CD4-positive, alpha-beta T cell treated with Interleukin-17A for 1 hour (primary cell): ENCODE measurements at regions not wholly inside any gene's neighbourhood (a gene's known extent, or its start where the extent isn't known, plus 50 kb on each side); places are given as distances from the start of the nearest gene placed in this dataset.
A peak's percentile ranks its signal among the peaks of the same experiment; 100 is the strongest.

Experiments used
- DNase-seq: peaks from one replicate; pipeline ENCODE4 v3.0.0-alpha.2; 2020

DNA sequence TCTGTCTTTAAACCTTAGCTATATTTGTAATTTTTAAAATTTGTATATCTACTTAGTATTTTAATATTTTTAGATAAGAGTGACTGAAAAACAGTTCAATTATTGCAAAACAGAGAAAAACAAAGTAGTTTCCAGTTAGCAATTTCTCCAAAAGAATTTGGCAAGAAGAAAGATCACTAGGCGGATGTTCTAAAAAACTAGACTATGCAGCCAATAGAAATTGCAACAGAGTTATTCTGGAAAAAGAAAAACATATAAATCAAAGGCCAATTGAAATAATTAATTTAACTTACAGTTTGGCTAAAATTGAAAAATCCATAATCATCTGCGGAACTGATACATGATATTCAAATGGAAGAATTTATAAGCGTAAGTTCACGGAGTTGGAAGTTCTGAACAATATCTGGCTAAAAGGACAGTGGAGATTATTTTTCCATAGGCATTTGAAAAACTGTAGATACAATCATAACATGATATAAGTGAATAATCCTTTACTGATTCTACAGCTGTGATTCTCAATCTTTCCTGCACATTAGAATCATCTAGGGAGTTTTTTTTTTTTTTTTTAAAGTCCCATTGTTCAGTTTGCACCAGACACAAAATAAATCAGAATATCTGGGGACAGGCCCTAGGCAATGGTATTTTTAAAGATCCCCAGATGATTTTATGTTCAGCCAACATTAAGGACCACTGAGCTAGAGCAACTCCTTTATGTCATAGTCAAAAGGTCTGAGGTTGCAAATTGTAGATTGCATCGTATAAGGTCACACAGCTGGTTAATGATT, 605.1 kb upstream of the DAB2 start:
- no peak for DNase-seq

DNA sequence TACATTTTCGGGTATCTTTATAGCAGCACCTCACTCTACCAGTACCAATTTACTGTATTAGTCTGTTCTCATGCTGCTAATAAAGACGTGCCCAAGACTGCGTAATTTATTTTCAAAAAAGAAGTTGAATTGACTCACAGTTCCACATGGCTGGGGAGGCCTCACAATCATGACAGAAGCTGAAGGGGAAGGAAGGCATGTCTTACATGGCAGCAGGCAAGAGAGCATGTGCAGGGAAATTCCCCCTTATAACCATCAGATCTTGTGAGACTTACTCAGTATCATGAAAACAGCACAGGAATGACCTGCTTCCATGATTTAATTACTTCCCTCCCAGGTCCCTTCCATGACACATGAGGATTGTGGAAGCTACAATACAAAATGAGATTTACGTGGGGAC, 602.6 kb upstream of the DAB2 start:
- no peak for DNase-seq

DNA sequence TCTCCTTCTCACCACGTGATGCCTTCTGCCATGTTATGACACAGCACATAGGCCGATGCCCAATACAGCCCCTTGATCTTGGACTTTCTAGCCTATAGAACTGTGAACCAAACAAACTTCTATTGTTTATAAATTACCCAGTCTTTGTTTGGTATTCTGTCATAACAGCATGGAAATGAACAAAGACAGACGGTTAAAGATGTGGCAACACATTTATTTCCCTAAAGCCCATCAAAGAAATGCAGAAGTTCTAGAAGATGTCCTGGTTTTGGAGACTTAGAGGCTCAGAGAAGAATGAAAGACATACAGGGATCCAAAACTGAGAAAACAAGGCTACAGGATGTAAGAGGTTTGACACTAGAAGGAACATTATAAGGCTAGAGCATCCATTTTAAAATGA, 600.8 kb upstream of the DAB2 start:
- no peak for DNase-seq

DNA sequence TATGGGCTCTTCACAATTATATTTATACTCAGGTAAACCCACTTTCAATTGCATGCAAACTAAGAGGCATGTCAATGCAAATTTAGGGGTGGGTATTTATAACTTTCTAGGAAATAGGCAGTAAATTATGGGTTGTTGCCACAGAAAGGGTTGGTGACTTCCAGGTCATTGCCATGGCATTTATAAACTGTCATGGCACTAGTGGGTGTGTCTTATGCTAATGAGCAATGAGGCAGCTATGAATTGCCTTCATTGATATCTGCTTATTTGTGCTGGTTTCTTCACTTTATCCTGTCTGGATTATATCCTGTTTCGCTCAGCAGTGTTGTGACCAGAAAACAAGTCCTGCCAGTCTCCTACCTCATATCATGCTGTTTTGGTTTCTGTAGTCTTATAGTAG, 597.3 kb upstream of the DAB2 start:
- DNase-seq: no peak

DNA sequence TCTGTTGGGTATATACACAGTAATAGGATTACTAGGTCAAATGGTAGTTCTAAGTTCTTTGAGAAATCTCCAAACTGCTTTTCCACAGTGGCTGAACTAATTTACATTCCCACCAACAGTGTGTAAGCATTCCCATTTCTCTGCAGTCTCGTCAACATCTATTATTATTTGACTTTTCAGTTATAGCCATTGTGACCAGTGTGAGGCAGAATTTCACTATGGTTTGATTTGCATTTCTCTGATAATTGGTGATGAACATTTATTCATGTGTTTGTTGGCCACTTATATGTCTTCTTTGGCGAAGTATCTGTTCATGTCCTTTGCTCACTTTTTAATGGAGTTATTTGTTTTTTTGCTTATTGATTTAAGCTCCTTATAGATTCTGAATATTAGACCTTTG, 596.2 kb upstream of the DAB2 start:
- peak; percentile 23 for DNase-seq

DNA sequence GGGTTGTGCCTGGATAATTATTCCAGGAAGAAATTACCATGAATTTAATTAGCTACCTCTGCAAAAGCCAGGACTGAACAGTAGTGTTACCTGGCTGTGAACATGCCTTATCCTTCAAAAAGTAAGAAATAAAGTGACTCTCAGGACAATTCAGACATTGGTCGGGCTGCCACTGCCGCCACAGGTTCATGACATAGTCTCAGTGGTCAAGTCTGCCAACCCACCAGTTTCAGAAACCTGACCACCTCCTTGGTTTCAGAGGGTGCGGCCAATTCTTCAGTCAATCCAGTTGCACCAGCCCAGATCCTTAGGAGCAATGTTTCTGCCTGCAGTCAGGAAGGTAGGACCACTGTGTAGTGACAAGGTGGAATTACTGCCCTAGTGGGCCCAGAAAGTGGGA, 593.1 kb upstream of the DAB2 start:
- no peak for DNase-seq

DNA sequence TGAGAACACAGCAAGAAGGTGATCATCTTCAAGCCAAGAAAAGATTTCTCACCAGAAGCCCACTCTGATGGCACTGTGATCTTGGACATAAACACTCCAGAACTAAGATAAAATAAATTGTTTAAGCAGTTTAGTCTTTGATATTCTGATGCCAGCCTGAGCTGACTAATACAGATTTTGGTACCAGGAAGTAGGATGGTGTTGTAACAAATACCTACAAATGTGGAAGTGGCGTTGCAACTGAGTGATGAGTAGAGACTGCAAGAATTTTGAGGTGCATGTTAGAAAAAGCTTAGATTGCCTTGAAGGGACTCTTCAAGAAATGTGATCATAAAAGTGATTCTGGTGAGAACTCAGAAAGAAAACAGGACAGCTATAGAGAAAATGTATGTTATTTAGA, 592.4 kb upstream of the DAB2 start:
- DNase-seq: no peak

DNA sequence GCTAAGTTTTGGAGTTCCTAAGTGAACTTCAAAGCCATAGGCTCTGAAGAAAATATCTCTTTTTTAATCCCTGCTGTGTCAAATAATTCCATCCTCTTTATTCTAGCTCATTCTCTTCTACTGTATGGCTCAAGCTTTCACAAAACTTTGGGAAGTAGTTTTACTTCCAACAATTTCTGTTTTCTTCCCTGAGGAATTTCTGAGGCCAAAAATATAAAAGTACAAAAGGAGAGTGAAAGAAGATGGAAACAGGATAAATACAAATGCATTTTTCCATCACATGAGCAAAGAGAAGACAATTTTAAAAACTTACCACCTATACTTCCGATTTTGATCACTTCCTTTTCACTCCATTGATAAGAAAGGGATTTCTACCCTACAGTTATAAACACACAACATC, 585.7 kb upstream of the DAB2 start:
- DNase-seq: no peak

DNA sequence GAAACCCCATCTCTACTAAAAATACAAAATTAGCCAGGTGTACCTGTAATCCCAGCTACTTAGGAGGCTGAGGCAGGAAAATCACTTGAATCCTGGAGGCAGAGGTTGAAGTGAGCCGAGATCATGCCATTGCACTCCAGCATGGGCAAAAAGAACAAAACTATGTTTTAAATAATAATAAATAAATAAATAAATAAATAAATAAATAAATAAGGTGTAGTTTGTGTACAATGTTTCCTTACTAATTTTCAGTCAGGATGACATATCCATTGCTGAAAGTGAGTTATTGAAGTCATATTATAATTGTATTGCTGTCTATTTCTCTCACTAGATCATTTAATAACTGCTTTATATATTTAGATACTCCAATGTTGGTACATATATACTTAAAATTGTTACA, 581.5 kb upstream of the DAB2 start:
- DNase-seq: no peak

DNA sequence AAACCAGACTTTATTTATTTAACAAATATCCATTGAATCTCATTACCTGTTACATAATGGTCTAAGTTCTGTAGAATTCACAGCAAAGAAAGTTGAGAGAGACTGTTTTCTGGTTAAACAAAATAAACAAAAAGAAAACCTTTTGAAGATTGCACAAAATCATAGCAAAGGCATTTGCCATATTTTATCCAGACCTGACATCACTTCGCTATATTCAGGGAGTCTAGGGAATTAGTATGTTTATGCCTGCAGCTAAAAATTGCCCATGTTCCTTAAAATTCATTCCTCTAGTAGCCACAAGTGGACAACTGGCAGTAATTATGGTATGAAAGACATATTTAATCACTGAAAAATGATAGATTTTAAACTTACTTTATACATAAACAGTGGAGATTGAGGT, 577.0 kb upstream of the DAB2 start:
- DNase-seq: no peak

DNA sequence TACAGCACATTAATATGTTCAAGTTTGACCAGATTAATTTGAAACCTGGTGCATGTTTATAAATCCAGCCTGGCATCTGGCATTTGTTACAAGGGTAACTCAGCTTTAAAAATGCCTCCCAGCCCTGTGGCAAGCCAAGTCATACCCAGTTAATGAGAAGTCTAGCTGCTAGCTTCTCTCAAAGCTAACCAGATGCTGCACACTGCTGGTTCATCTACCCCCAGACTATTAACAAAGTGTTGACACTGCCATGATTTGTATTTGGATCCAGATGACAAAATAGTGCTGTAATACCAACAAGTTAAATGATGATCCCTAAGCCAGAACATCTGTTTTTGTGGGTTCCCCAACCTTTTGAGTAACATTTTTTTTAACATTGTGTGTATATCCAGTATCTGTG, 573.7 kb upstream of the DAB2 start:
- DNase-seq: no peak

DNA sequence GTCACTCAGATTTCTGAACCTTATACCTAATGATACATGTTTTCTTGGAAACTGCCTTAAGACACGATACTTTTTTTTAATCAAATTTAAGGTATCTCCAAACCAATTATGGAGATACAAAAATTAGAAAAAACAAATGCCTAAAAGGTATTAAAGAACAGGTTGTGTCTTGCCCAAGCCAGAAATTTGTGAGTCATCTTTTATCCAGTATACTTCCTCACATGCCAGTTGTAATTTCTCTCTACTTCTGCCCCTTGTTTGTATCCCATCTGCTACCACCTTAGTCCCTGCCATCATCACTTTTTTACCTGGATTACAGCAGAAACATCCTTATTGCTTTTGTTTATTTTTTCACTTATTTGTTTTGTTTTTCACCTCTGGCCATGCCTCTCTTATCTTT, 571.2 kb upstream of the DAB2 start:
- DNase-seq: no peak

DNA sequence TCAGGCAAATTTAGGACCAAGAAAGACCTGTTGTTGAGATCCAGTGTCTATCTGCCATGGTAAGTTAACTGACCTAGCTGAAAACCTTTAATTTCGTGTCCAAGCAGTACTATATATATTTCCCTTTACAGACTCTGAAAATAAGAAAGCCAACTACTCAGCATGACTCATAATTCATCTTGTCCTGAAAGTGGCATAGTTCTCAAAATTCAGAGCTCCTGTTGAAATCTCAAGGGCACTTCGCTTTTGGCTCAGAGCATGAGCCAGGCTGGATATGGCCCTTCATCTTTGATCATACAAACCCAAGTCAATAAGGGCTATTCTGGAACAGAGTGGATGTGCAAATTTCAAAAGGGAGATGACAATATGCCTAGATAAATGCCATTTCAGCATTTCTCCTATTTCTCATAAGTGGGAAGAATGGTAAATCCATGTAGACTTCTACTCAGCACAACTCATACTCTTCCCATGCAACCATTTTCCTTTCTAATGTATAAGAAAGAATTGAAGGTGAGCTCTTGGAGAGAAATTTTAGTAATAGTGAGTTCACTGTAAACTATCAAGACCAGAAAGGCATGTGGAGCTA, 567.9 kb upstream of the DAB2 start:
- DNase-seq: no peak

DNA sequence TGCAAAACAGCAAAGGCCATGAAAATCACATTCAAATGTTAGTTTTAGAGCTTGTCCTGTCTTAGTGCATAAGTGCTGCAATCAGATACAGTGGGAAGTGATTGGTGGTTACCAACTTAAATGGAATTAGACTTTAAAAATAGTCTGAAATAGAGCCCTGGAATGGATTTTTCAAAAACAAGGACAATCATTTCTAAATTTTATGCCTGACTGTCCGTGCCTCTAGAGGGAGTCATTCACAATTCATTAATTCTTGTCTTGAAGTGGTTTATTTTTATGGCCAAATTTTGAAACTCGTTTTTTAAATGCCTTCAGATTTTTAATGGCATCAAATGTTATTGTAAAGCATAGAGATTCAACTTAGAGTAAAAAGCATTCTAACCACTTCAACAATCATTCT, 561.8 kb upstream of the DAB2 start:
- DNase-seq: no peak

DNA sequence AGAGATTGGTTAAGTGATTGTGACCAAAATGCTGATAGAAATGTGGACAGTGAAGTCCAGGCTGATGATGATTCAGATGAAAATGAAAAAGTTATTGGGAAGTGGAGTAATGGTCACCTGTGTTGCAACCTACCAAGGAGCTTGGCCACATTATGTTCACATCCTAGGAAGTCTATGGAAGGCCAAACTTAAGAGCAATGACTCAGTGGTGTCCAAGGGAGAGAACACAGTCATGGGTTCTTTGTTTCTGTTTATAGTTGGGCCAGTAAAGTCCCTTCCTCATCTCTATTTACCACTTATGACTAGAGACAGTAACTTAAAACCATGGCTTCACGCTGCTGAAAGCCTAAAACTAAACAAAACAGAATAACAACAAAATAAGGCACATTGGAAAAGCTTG, 555.3 kb upstream of the DAB2 start:
- DNase-seq: no peak

DNA sequence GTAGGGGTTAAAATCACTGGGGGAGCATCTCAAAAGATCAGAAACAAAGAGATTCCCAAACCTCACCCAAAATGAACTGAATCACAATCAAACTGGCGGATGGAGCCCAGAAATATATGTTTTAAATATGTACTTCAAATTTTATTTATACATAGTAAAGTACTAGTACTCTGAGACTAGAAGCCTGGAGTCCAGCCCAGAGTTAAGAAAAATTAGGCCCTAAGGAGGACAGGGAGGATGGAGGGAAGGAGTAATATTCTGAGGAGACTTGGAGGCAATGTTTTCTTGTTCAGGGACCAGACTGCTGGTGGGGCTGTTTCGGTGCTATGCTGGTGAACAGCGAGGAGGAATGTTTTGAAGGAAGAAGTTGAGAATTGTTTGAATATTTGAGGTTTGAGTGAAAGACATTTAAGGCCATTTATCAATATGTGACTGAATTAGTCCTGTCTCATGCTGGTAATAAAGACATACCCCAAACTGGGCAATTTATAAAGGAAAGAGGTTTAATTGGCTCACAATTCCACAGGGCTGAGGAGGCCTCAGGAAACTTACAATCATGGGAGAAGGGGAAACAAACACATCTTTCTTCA, 552.4 kb upstream of the DAB2 start:
- DNase-seq: no peak

DNA sequence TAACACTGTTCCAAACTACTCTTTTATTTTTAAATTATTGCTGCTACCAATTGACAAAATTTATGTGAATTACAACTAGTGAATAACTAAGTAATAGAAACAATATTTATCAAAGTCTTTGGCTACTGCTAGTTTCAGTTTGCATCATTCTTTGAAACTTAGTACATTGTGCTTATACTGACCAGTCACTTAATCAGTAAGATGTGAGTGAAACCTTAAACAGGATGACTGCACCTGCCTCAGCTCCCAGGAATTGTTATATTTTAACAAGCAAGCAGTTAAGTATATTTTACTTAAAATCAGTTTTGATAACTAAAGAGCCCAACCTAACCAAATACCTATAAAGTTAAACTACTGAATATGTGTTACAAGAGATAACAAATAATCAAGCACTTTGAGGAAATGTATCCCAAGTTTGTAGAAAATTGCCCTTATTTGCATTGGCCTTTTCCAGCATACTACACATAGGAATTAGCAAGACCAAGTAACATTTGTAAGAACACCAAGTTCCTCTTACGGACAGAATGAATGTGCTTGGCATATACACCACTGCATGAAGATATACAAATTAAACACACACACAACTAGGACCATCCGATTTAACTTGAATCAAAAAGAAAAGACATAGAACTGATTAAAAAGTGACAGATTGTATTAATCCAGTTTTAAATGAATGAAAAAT, 545.5 kb upstream of the DAB2 start:
- DNase-seq: no peak

DNA sequence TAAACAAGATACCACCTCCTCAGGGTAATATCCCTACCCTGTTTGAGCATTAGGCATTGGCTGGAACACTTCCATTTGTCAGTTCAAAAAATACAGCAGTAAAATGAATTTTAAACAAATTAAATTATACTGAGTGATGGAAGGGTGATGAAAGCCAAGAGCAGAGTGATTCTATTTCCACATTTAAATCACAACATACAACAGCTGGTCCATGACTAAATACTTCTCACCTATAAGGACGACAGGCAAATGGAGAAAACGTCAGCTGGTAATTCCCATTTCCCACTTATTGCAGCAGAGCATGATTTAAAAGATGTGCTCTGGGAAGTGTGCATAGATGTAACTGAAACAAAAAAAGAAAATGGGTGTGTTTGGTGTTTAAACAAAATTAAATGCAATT, 543.6 kb upstream of the DAB2 start:
- no peak for DNase-seq

DNA sequence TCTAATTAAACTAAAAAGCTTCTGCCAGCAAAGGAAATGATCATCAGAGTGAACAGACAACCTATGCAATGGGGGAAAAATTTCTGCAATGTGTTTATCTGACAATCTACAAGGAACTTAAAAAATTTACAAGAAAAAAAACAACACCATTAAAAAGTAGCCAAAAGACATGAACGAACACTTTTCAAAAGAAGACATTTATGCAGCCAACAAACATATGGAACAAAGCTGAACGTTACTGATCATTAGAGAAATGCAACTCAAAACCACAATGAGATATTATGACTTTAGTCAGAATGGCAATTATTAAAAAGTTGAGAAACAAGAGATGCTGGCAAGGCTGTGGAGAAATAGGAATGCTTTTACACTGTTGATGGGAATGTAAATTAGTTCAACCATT, 530.4 kb upstream of the DAB2 start:
- DNase-seq: no peak

DNA sequence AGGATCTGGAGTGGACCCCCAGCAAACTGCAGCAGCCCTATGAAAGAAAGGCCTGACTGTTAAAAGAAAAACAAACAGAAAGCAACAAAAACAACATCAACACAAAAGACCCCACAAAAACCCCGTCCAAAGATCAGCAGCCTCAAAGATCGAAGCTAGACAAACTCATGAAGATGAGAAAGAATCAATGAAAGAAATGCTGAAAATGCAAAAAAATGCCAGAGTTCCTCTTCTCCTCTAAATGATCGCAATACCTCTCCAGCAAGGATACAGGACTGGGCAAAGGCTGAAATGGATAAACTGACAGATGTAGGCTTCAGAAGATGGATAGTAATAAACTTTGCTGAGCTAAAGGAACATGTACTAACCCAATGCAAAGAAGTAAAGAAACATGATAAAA, 526.3 kb upstream of the DAB2 start:
- DNase-seq: no peak

DNA sequence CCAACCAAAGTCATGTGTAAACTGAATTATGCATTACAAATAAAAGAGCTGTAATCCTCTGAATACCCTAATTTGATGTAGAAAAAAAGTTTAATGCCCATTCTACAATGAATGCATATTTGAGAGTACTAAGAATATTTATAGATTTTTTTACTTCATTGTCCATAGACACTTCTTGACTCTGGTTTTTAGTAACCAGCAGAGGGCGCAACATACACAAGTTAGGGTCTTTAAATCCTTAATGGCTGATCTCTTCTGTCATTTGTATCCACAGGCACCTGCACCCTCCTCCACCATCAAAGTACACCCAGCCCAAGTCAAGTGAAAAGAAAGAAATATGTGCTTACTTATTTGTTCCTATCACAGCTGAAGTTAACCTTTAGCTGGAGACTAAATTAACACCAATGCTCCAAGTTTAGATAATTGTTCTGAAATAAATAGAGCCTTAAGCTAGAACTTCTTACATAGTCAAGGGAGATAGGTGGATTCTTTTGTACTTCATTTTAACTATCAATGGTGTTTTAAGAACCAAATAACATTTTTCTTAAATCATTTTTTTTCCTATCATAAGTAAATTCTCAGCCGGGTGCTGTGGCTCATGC, 524.2 kb upstream of the DAB2 start:
- DNase-seq: peak; percentile 81

DNA sequence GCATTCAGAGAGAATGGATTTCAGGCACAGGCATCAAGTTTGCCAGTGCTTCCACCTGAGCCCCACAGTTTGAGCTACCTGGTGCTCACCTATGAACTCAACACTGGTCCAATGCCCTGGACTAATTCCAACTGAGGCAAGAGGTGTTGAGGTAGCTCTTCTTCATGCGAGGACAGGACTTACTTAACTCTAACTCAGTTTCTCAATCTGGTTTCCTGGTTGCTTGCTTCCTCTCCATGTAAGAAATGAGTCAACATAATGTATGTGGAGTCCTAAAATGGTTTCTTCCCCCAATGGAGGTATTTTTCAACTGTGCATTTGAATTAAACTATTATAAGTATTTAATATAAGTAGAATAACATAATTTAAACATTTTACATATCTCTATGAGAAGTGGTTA, 523.6 kb upstream of the DAB2 start:
- DNase-seq: no peak

DNA sequence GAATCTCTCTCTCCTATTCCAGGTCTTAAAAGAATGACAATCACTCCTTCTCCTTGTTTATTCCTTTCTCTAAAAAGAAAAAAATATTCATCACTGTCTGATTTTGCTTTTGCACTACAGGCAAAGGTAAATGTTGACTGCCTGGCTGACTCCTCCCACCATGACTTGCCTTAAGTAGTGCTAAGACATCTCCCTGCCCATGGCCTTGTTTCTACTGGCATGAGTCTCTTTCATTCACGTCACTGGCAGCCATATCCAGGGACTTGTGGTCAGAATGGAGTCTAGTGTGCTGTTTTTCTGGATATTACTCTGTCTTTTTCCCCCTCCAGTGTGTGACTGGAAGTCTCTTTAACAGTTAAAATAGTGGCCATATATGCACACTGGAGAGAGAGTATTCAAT, 522.9 kb upstream of the DAB2 start:
- DNase-seq: no peak
